GM12873 (cell line): ENCODE measurements at regions not wholly inside any gene's neighbourhood (a gene's known extent, or its start where the extent isn't known, plus 50 kb on each side); places are given as distances from the start of the nearest gene placed in this dataset.

ENCODE experiments used
- TF ChIP-seq, protein P1 (sequence below): IDR thresholded peaks from 2 replicates; pipeline ENCODE4 v1.5.1; 2012; ENCODE audit warnings: low read depth, mild to moderate bottlenecking, moderate library complexity, low read length, control low read depth; ENCODE audit not compliant: insufficient read depth; ENCODE audit errors: missing control alignments

DNA sequence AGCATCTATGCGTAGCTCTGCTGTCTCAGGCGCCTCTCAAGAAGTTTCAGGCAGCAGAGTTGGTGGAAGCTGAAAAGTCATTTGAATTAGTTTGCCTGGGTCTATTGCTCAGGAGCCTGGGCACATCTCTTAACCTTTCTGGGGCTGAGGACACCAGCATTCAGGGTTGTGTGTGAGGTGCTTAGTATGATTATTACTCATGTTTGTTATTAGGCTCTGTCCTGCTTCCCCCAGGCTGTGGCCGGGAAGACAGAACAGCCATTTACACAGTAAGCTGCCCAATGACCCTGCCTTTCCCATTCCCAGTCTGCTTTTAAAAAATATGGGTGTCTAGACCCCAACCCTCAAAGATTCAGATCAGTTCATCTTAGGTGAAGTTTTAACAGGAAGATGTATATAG lies 53.9 kb upstream of the CACNA1E start:
- TF ChIP-seq, protein P1, sequence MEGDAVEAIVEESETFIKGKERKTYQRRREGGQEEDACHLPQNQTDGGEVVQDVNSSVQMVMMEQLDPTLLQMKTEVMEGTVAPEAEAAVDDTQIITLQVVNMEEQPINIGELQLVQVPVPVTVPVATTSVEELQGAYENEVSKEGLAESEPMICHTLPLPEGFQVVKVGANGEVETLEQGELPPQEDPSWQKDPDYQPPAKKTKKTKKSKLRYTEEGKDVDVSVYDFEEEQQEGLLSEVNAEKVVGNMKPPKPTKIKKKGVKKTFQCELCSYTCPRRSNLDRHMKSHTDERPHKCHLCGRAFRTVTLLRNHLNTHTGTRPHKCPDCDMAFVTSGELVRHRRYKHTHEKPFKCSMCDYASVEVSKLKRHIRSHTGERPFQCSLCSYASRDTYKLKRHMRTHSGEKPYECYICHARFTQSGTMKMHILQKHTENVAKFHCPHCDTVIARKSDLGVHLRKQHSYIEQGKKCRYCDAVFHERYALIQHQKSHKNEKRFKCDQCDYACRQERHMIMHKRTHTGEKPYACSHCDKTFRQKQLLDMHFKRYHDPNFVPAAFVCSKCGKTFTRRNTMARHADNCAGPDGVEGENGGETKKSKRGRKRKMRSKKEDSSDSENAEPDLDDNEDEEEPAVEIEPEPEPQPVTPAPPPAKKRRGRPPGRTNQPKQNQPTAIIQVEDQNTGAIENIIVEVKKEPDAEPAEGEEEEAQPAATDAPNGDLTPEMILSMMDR = no peak

DNA sequence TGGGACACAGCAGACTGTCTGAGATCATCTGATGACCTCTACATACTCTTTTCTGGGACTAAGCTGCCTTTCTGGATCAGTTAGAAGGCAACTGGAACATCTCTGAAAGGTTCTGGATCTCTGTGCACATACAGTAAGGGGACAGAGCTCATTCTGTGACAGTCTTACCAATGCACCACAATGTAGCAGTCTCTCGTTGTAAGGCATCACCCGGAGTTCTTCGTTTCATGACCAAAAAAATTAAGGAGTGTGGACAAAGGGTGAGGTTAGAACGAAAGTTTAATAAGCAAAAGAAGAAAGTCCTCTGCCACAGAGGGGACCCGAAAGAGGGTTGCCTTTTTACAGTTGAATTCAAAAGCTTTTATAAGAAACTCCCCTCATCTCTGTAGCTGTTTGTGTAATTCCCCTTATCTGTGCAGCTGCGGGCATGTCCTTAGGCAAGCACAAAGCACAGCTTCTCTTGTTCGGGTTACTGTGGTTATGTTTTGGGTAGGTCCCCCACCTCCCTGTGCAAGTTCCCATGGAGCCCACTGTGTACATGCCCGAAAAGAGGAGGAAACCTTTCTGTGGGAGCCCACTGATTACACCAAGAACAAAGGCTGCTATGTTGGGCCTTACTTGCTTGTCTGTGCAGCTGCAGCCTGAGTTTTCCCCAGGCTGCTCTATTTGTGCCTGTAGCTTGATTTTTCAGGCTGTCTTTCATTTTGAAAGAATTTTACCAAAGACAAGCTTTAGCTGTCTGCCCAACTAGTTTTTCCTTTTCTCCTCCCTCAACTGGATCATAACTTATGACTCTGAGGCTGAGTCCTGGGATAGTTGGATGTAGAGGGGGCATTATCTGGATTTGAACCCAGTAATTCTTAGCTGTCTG lies 53.1 kb upstream of the CACNA1E start:
- TF ChIP-seq, protein P1 = peak; percentile 11
